ENCODE measurements at regions not wholly inside any gene's neighbourhood (a gene's known extent, or its start where the extent isn't known, plus 50 kb on each side); places are given as distances from the start of the nearest gene placed in this dataset.
"Not testable (repeated sequence)": the region's sequence is repeated elsewhere in the genome, so short reads cannot be mapped to it uniquely, and the experiment has no call there.

GRCh38 chr20:51935003-51935358 lies 132.7 kb upstream of the SALL4 start:
- H3K27ac ChIP-seq = no peak overlapping the region
- no peak for TF ChIP-seq CTCF (IDR thresholded peaks at IDR 0.05)
- no peak for TF ChIP-seq ZFX (IDR thresholded peaks at IDR 0.05; ENCODE audit: borderline replicate concordance)

GRCh38 chr20:51934301-51935002 lies 132.1 kb upstream of the SALL4 start:
- TF ChIP-seq CTCF (IDR thresholded peaks at IDR 0.05) (no peak), ZFX (IDR thresholded peaks at IDR 0.05; ENCODE audit: borderline replicate concordance) (no peak)
- no peak overlapping the region for H3K27ac ChIP-seq

- TF ChIP-seq CTCF (IDR thresholded peaks at IDR 0.05) = no peak
- TF ChIP-seq ZFX (IDR thresholded peaks at IDR 0.05; ENCODE audit: borderline replicate concordance) = no peak
- no peak overlapping the region for H3K27ac ChIP-seq
Measured at GRCh38 chr20:51931371-51931781, 129.1 kb upstream of the SALL4 start.

GRCh38 chr20:51930775-51931174 lies 128.5 kb upstream of the SALL4 start:
- no peak overlapping the region for H3K27ac ChIP-seq
- TF ChIP-seq ZFX (IDR thresholded peaks at IDR 0.05; ENCODE audit: borderline replicate concordance) = no peak
- TF ChIP-seq CTCF (IDR thresholded peaks at IDR 0.05) = no peak

- TF ChIP-seq CTCF (IDR thresholded peaks at IDR 0.05) (no peak), ZFX (IDR thresholded peaks at IDR 0.05; ENCODE audit: borderline replicate concordance) (no peak)
- no peak overlapping the region for H3K27ac ChIP-seq
Measured at GRCh38 chr20:51928931-51929330, 126.6 kb upstream of the SALL4 start.

- H3K27ac ChIP-seq = not testable (repeated sequence)
Measured at GRCh38 chr20:51927970-51928369, 125.6 kb upstream of the SALL4 start.

GRCh38 chr20:51926670-51927305 lies 124.5 kb upstream of the SALL4 start:
- H3K27ac ChIP-seq = no peak overlapping the region
- TF ChIP-seq CTCF (IDR thresholded peaks at IDR 0.05) = no peak
- TF ChIP-seq ZFX (IDR thresholded peaks at IDR 0.05; ENCODE audit: borderline replicate concordance) = no peak

Data from 22Rv1 (cell line).